Lower lobe of right lung (tissue), 2 donors: ENCODE measurements at regions not wholly inside any gene's neighbourhood (a gene's known extent, or its start where the extent isn't known, plus 50 kb on each side); places are given as distances from the start of the nearest gene placed in this dataset.

Experiments used
- ATAC-seq, 2 donors: fragments of 200-7000 bp; cut with Tn5 transposase; one replicate each; pipeline ENCODE4 v1.9.1; 2020 to 2022; ENCODE audit warnings: mild to moderate bottlenecking in 2 of 2, moderate library complexity in 2 of 2
- DNase-seq: peaks from one replicate; pipeline ENCODE4 v3.0.0-alpha.2; 2020
- H3K27ac ChIP-seq: fragments of 200-600 bp; one replicate; pipeline ENCODE4 v1.8.0; 2022
- H3K27me3 ChIP-seq: fragments of 200-600 bp; one replicate; pipeline ENCODE4 v1.8.0; 2022; ENCODE audit warnings: low read depth
- H3K36me3 ChIP-seq: fragments of 200-600 bp; one replicate; pipeline ENCODE4 v1.8.0; 2022; ENCODE audit warnings: mild to moderate bottlenecking
- H3K4me1 ChIP-seq: fragments of 200-600 bp; one replicate; pipeline ENCODE4 v1.8.0; 2022
- H3K4me3 ChIP-seq: fragments of 200-600 bp; one replicate; pipeline ENCODE4 v1.8.0; 2022; ENCODE audit warnings: mild to moderate bottlenecking
- H3K9me3 ChIP-seq: fragments of 200-600 bp; one replicate; pipeline ENCODE4 v1.8.0; 2022
- CTCF ChIP-seq: fragments of 200-600 bp; IDR thresholded peaks from one replicate; pipeline ENCODE4 v1.8.0; 2022; ENCODE audit warnings: antibody characterized with exemption, mild to moderate bottlenecking
- intact Hi-C: fragments of 100-400 bp; cut with DNase I; formaldehyde crosslinking; loops from one replicate; pipeline ENCODE4 v1.11.0; 2022
- donor health status: DM: no; HTN: yes; CAD: no; lungs with severe emphysema.

GRCh38 chr2:175359710-175360109 lies 178.2 kb upstream of the ATP5MC3 start:
- TF ChIP-seq CTCF: no peak
- DNase-seq (no peak), ATAC-seq (no peak)
- Histone ChIP-seq H3K4me3 (no peak overlapping the region), H3K36me3 (no peaks in the 10 kb centered on the region), H3K9me3 (no peaks in the 10 kb centered on the region), H3K4me1 (no peaks in the 10 kb centered on the region), H3K27me3 (peaks cover 13% of the 10 kb centered on the region), H3K27ac (no peak overlapping the region)
- intact Hi-C loops: no loop called here

- ATAC-seq: no peak
- H3K4me3 ChIP-seq: no peak overlapping the region
- peaks cover 13% of the 10 kb centered on the region for H3K27me3 ChIP-seq
- DNase-seq: no peak
- H3K27ac ChIP-seq: no peak overlapping the region
- no peak for TF ChIP-seq CTCF
- H3K4me1 ChIP-seq: no peaks in the 10 kb centered on the region
- H3K36me3 ChIP-seq: no peaks in the 10 kb centered on the region
- intact Hi-C loops: no loop called here
- H3K9me3 ChIP-seq: no peaks in the 10 kb centered on the region
These were observed 175.4 kb upstream of the ATP5MC3 start for GRCh38 chr2:175356901-175357300.

GRCh38 chr2:175355246-175355645 lies 173.7 kb upstream of the ATP5MC3 start:
- H3K27ac ChIP-seq: no peak overlapping the region
- no peak for TF ChIP-seq CTCF
- no peaks in the 10 kb centered on the region for H3K4me1 ChIP-seq
- peaks cover 13% of the 10 kb centered on the region for H3K27me3 ChIP-seq
- DNase-seq (no peak), ATAC-seq (no peak)
- no peak overlapping the region for H3K4me3 ChIP-seq
- intact Hi-C loops: no loop called here
- no peaks in the 10 kb centered on the region for H3K36me3 ChIP-seq
- H3K9me3 ChIP-seq: no peaks in the 10 kb centered on the region

- Histone ChIP-seq H3K36me3 (no peaks in the 10 kb centered on the region), H3K4me1 (no peaks in the 10 kb centered on the region), H3K9me3 (no peaks in the 10 kb centered on the region), H3K27me3 (peaks cover 13% of the 10 kb centered on the region), H3K4me3 (no peak overlapping the region), H3K27ac (no peak overlapping the region)
- intact Hi-C loops: no loop called here
- no peak for ATAC-seq
- DNase-seq: no peak
- no peak for TF ChIP-seq CTCF
These were observed 171.8 kb upstream of the ATP5MC3 start for GRCh38 chr2:175353275-175353674.

- H3K27me3 ChIP-seq: peaks cover 17% of the 10 kb centered on the region
- intact Hi-C loops: no loop called here
- H3K27ac ChIP-seq: no peak overlapping the region
- no peaks in the 10 kb centered on the region for H3K4me1 ChIP-seq
- ATAC-seq (no peak), DNase-seq (no peak)
- no peak overlapping the region for H3K4me3 ChIP-seq
- no peaks in the 10 kb centered on the region for H3K36me3 ChIP-seq
- H3K9me3 ChIP-seq: no peaks in the 10 kb centered on the region
- TF ChIP-seq CTCF: no peak
These were observed 170.0 kb upstream of the ATP5MC3 start for GRCh38 chr2:175351512-175351911.

GRCh38 chr2:175350105-175350504 lies 168.6 kb upstream of the ATP5MC3 start:
- peaks cover 8% of the 10 kb centered on the region for H3K27me3 ChIP-seq
- DNase-seq (no peak), ATAC-seq (no peak)
- intact Hi-C loops: no loop called here
- no peaks in the 10 kb centered on the region for H3K36me3 ChIP-seq
- no peak overlapping the region for H3K27ac ChIP-seq
- no peaks in the 10 kb centered on the region for H3K9me3 ChIP-seq
- TF ChIP-seq CTCF: no peak
- no peaks in the 10 kb centered on the region for H3K4me1 ChIP-seq
- no peak overlapping the region for H3K4me3 ChIP-seq
